ENCODE measurements at regions not wholly inside any gene's neighbourhood (a gene's known extent, or its start where the extent isn't known, plus 50 kb on each side); places are given as distances from the start of the nearest gene placed in this dataset.

DNA sequence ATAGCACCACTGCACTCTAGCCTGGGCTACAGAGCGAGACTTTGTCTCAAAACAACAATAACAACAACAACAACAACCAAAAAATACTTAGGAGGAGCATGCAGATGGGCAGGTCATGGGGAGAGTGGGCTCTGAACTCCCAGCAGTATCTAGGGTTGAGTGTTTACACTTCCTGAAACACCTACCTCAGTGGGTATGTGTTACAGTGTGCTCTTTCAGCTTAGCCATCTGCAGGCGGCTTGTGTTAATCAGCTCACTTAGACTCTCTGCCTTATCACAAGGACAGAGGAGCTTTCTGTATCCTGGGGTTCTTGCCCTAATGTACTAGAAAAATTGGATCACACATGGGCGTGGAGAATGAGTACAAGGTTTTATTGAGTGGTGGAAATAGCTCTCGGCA is 340.2 kb downstream of the KIF20B start:
- H3K36me3 Mint-ChIP-seq, result no peaks in the 10 kb centered on the region
- no peaks in the 10 kb centered on the region for H3K36me3 ChIP-seq (ENCODE audit: control insufficient read depth in 2 of 2, extremely low read depth in 1 of 2, insufficient read depth in 1 of 2, low read length in 1 of 2)
- ChIA-PET POLR2A (no interaction called here), CTCF (no interaction called here)
- no peak for DNase-seq
- no peak overlapping the region for H3K4me3 ChIP-seq (ENCODE audit: control insufficient read depth in 1 of 2, extremely low read depth in 1 of 2, low read length in 1 of 2)
- H3K9me3 ChIP-seq, result no peaks in the 10 kb centered on the region
- H3K4me1 ChIP-seq (ENCODE audit: control insufficient read depth in 1 of 2, extremely low read depth in 1 of 2, insufficient read depth in 2 of 2, low read length in 2 of 2), result no peaks in the 10 kb centered on the region
- ATAC-seq (replicated peaks in 1 of 4), result no peak
- no peaks in the 10 kb centered on the region for H3K27me3 Mint-ChIP-seq
- H3K4me1 Mint-ChIP-seq, result peaks cover 0 to under 1% (median 0%) of the 10 kb centered on the region in 3 donors
- 90% methylated on average over 1 of the region's 4 CpGs for WGBS (ENCODE audit: insufficient coverage)
- H3K27me3 ChIP-seq (replicated peaks in 1 of 2; ENCODE audit: control insufficient read depth in 2 of 2, extremely low read depth in 1 of 2, insufficient read depth in 2 of 2, low read length in 1 of 2), result no peaks in the 10 kb centered on the region
- no peaks in the 10 kb centered on the region for H3K9me3 Mint-ChIP-seq
- no peak overlapping the region for H3K4me3 Mint-ChIP-seq
- H3K27ac Mint-ChIP-seq, result no peak overlapping the region
- no peak overlapping the region for H3K27ac ChIP-seq (ENCODE audit: low read length)

- CTCF ChIA-PET, result no interaction called here
- Mint-ChIP-seq H3K9me3 (no peaks in the 10 kb centered on the region), H3K36me3 (no peaks in the 10 kb centered on the region), H3K27me3 (peaks cover 0 to under 1% of the 10 kb centered on the region in 2 donors), H3K27ac (no peak overlapping the region), H3K4me1 (peaks cover 0 to 4% (median 0%) of the 10 kb centered on the region in 3 donors), H3K4me3 (no peak overlapping the region)
- 87% methylated on average over 4 of the region's 7 CpGs for WGBS (ENCODE audit: insufficient coverage)
- Histone ChIP-seq H3K4me1 (ENCODE audit: control insufficient read depth in 1 of 2, extremely low read depth in 1 of 2, insufficient read depth in 2 of 2, low read length in 2 of 2) (no peaks in the 10 kb centered on the region), H3K9me3 (no peaks in the 10 kb centered on the region), H3K27me3 (replicated peaks in 1 of 2; ENCODE audit: control insufficient read depth in 2 of 2, extremely low read depth in 1 of 2, insufficient read depth in 2 of 2, low read length in 1 of 2) (no peaks in the 10 kb centered on the region), H3K27ac (ENCODE audit: low read length) (no peak overlapping the region), H3K4me3 (ENCODE audit: control insufficient read depth in 1 of 2, extremely low read depth in 1 of 2, low read length in 1 of 2) (no peak overlapping the region), H3K36me3 (ENCODE audit: control insufficient read depth in 2 of 2, extremely low read depth in 1 of 2, insufficient read depth in 1 of 2, low read length in 1 of 2) (no peaks in the 10 kb centered on the region)
- POLR2A ChIA-PET, result no interaction called here
- no peak for ATAC-seq (replicated peaks in 1 of 4)
- no peak for DNase-seq
Measured at GRCh38 chr10:90042075-90042474, 340.7 kb downstream of the KIF20B start.

DNA sequence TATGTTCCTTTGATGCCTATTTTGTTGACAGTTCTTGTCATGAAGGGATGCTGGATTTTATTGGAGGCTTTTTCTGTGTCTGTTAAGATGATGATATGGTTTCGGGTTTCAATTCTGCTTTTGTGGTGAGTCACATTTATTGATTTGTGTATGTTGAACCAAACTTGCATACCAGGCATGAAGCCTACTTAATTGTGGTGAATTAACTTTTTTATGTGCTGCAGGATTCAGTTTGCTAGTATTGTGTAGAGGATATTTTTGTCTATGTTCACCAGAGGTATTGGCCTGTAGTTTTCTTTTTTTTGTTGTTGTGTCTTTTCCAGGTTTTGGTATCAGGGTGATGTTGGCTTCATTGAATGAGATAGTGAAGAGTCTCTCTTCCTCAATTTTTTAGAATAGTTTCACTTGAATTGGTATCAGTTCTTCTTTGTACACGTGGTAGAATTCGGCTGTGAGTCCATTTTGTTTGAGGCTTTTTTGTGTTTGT is 345.9 kb downstream of the KIF20B start:
- ATAC-seq (replicated peaks in 1 of 4), result no peak
- Histone ChIP-seq H3K36me3 (ENCODE audit: control insufficient read depth in 2 of 2, extremely low read depth in 1 of 2, insufficient read depth in 1 of 2, low read length in 1 of 2) (no peaks in the 10 kb centered on the region), H3K4me3 (ENCODE audit: control insufficient read depth in 1 of 2, extremely low read depth in 1 of 2, low read length in 1 of 2) (no peak overlapping the region), H3K27ac (ENCODE audit: low read length) (no peak overlapping the region), H3K9me3 (no peaks in the 10 kb centered on the region), H3K4me1 (ENCODE audit: control insufficient read depth in 1 of 2, extremely low read depth in 1 of 2, insufficient read depth in 2 of 2, low read length in 2 of 2) (no peaks in the 10 kb centered on the region), H3K27me3 (replicated peaks in 1 of 2; ENCODE audit: control insufficient read depth in 2 of 2, extremely low read depth in 1 of 2, insufficient read depth in 2 of 2, low read length in 1 of 2) (no peaks in the 10 kb centered on the region)
- peaks cover 2 to 9% of the 10 kb centered on the region in 2 donors for H3K27me3 Mint-ChIP-seq
- H3K4me3 Mint-ChIP-seq, result no peak overlapping the region
- H3K36me3 Mint-ChIP-seq, result no peaks in the 10 kb centered on the region
- DNase-seq, result no peak
- H3K4me1 Mint-ChIP-seq, result peaks cover 0 to 4% (median 0%) of the 10 kb centered on the region in 3 donors
- WGBS (ENCODE audit: insufficient coverage), result 100% methylated on average over 1 of the region's 3 CpGs
- POLR2A ChIA-PET, result no interaction called here
- H3K27ac Mint-ChIP-seq, result no peak overlapping the region
- CTCF ChIA-PET, result no interaction called here
- peaks cover 0 to 8% (median 0%) of the 10 kb centered on the region in 3 donors for H3K9me3 Mint-ChIP-seq

GRCh38 chr10:90051053-90051452 is 349.7 kb downstream of the KIF20B start:
- Histone ChIP-seq H3K9me3 (no peaks in the 10 kb centered on the region), H3K36me3 (ENCODE audit: control insufficient read depth in 2 of 2, extremely low read depth in 1 of 2, insufficient read depth in 1 of 2, low read length in 1 of 2) (no peaks in the 10 kb centered on the region), H3K4me3 (ENCODE audit: control insufficient read depth in 1 of 2, extremely low read depth in 1 of 2, low read length in 1 of 2) (no peak overlapping the region), H3K27me3 (replicated peaks in 1 of 2; ENCODE audit: control insufficient read depth in 2 of 2, extremely low read depth in 1 of 2, insufficient read depth in 2 of 2, low read length in 1 of 2) (no peaks in the 10 kb centered on the region), H3K27ac (ENCODE audit: low read length) (no peak overlapping the region), H3K4me1 (ENCODE audit: control insufficient read depth in 1 of 2, extremely low read depth in 1 of 2, insufficient read depth in 2 of 2, low read length in 2 of 2) (no peaks in the 10 kb centered on the region)
- DNase-seq (no peak), ATAC-seq (replicated peaks in 1 of 4) (no peak)
- Mint-ChIP-seq H3K27me3 (peaks cover 2 to 16% of the 10 kb centered on the region in 2 donors), H3K4me1 (peaks cover 0 to 4% (median 0%) of the 10 kb centered on the region in 3 donors), H3K27ac (no peak overlapping the region), H3K4me3 (no peak overlapping the region), H3K36me3 (no peaks in the 10 kb centered on the region), H3K9me3 (peaks cover 0 to 8% (median 0%) of the 10 kb centered on the region in 3 donors)
- ChIA-PET POLR2A (no interaction called here), CTCF (no interaction called here)

DNA sequence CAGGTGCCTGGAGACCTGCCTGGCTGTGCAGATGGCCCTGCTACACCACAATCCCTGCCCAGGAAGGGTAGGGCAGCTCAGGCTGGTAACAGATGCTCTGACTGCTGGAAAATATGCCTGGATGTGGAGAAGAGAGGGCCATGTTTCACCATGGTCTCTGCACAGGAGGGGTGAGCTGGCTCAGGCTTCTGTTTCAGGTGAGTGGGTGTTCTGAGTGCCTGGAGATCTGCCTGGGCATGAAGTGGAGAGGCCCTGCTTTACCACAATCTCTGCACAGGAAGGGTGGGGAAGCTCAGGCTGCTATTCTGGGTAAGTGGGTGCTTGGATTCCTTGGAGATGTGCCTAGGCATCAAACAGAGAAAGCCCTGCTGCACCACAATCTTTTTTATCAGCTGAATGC is 350.1 kb downstream of the KIF20B start:
- POLR2A ChIA-PET, result no interaction called here
- Mint-ChIP-seq H3K9me3 (peaks cover 0 to 8% (median 0%) of the 10 kb centered on the region in 3 donors), H3K4me1 (peaks cover 0 to 4% (median 0%) of the 10 kb centered on the region in 3 donors), H3K4me3 (no peak overlapping the region), H3K27me3 (peaks cover 2 to 16% of the 10 kb centered on the region in 2 donors), H3K27ac (no peak overlapping the region), H3K36me3 (no peaks in the 10 kb centered on the region)
- no peak overlapping the region for H3K4me3 ChIP-seq (ENCODE audit: control insufficient read depth in 1 of 2, extremely low read depth in 1 of 2, low read length in 1 of 2)
- H3K27ac ChIP-seq (ENCODE audit: low read length), result no peak overlapping the region
- no peaks in the 10 kb centered on the region for H3K9me3 ChIP-seq
- no peak for ATAC-seq (replicated peaks in 1 of 4)
- DNase-seq, result no peak
- no peaks in the 10 kb centered on the region for H3K4me1 ChIP-seq (ENCODE audit: control insufficient read depth in 1 of 2, extremely low read depth in 1 of 2, insufficient read depth in 2 of 2, low read length in 2 of 2)
- H3K27me3 ChIP-seq (replicated peaks in 1 of 2; ENCODE audit: control insufficient read depth in 2 of 2, extremely low read depth in 1 of 2, insufficient read depth in 2 of 2, low read length in 1 of 2), result no peaks in the 10 kb centered on the region
- CTCF ChIA-PET, result no interaction called here
- H3K36me3 ChIP-seq (ENCODE audit: control insufficient read depth in 2 of 2, extremely low read depth in 1 of 2, insufficient read depth in 1 of 2, low read length in 1 of 2), result no peaks in the 10 kb centered on the region

DNA sequence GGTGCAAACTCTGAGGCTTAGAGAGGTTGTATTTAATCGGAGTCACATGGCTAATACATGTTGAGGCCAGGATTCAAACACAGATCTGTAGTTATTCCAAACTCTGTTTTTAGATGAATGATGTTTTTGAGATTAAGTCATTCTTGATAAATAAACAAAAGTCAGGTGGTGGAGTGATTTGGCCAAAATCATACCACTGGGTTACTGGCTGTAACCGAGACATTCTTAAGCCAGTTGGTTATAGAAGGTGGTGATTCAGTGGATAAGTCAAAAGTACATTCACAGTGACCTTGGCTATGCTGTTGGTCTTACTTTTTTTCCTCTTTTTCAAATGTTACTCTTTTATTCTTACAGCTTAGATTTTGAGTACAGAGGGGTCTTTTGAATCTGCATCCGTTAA is 361.4 kb downstream of the KIF20B start:
- WGBS (ENCODE audit: insufficient coverage), result 100% methylated on average over 1 of the region's 3 CpGs
- Mint-ChIP-seq H3K36me3 (no peaks in the 10 kb centered on the region), H3K27me3 (peaks cover 2 to 9% of the 10 kb centered on the region in 2 donors), H3K4me1 (no peaks in the 10 kb centered on the region), H3K4me3 (no peak overlapping the region), H3K9me3 (no peaks in the 10 kb centered on the region), H3K27ac (no peak overlapping the region)
- Histone ChIP-seq H3K9me3 (no peaks in the 10 kb centered on the region), H3K27me3 (replicated peaks in 1 of 2; ENCODE audit: control insufficient read depth in 2 of 2, extremely low read depth in 1 of 2, insufficient read depth in 2 of 2, low read length in 1 of 2) (no peaks in the 10 kb centered on the region), H3K27ac (ENCODE audit: low read length) (no peak overlapping the region), H3K36me3 (ENCODE audit: control insufficient read depth in 2 of 2, extremely low read depth in 1 of 2, insufficient read depth in 1 of 2, low read length in 1 of 2) (no peaks in the 10 kb centered on the region), H3K4me1 (ENCODE audit: control insufficient read depth in 1 of 2, extremely low read depth in 1 of 2, insufficient read depth in 2 of 2, low read length in 2 of 2) (no peaks in the 10 kb centered on the region), H3K4me3 (ENCODE audit: control insufficient read depth in 1 of 2, extremely low read depth in 1 of 2, low read length in 1 of 2) (no peak overlapping the region)
- ChIA-PET POLR2A (no interaction called here), CTCF (interaction anchor here in 1 of 2 donors (0.6 kb wide), 1 partner anchor 50 kb away, joined by 3 read pairs; no protein-coding TSS in a partner anchor)
- DNase-seq, result no peak
- ATAC-seq (replicated peaks in 1 of 4), result no peak

DNA sequence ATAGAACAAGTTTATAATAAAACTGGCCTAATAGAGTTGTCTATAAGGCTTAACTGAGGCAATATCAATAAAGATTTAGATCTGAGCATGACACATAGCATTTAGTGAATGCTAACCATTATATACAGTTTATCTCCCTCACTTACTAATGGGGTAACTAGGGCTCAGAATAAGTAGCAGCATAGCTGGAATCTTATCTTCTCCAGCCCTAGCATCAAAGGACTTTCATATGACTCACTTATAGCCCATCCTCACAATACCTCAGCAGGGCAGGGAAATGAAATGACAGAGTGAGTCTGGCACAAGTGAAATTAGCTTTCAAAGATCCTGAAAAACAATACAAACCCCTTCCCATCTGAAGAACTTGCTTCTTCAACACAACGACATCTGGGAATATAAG is 362.9 kb downstream of the KIF20B start:
- no peaks in the 10 kb centered on the region for H3K4me1 Mint-ChIP-seq
- Histone ChIP-seq H3K4me1 (ENCODE audit: control insufficient read depth in 1 of 2, extremely low read depth in 1 of 2, insufficient read depth in 2 of 2, low read length in 2 of 2) (no peaks in the 10 kb centered on the region), H3K4me3 (ENCODE audit: control insufficient read depth in 1 of 2, extremely low read depth in 1 of 2, low read length in 1 of 2) (no peak overlapping the region), H3K36me3 (ENCODE audit: control insufficient read depth in 2 of 2, extremely low read depth in 1 of 2, insufficient read depth in 1 of 2, low read length in 1 of 2) (no peaks in the 10 kb centered on the region), H3K9me3 (no peaks in the 10 kb centered on the region), H3K27ac (ENCODE audit: low read length) (no peak overlapping the region), H3K27me3 (replicated peaks in 1 of 2; ENCODE audit: control insufficient read depth in 2 of 2, extremely low read depth in 1 of 2, insufficient read depth in 2 of 2, low read length in 1 of 2) (no peaks in the 10 kb centered on the region)
- no peaks in the 10 kb centered on the region for H3K9me3 Mint-ChIP-seq
- no peak overlapping the region for H3K27ac Mint-ChIP-seq
- POLR2A ChIA-PET, result no interaction called here
- peaks cover 2 to 8% of the 10 kb centered on the region in 2 donors for H3K27me3 Mint-ChIP-seq
- no peak for DNase-seq
- no peaks in the 10 kb centered on the region for H3K36me3 Mint-ChIP-seq
- ATAC-seq (replicated peaks in 1 of 4), result no peak
- WGBS (ENCODE audit: insufficient coverage), result no CpG with 5 or more reads among the region's 1 CpG
- no peak overlapping the region for H3K4me3 Mint-ChIP-seq
- CTCF ChIA-PET, result no interaction called here

All from T-cell (primary cell).